ENCODE measurements at regions not wholly inside any gene's neighbourhood (a gene's known extent, or its start where the extent isn't known, plus 50 kb on each side); places are given as distances from the start of the nearest gene placed in this dataset.

- TF ChIP-seq EZH2 (IDR thresholded peaks at IDR 0.05; ENCODE audit: insufficient read depth, poor library complexity, severe bottlenecking) (no peak), EZH2phosphoT487 (IDR thresholded peaks at IDR 0.05; ENCODE audit: insufficient read depth, low read depth) (no peak)
Measured at GRCh38 chr10:33638374-33638773, 303.9 kb upstream of the NRP1 start.
